ENCODE measurements at regions not wholly inside any gene's neighbourhood (a gene's known extent, or its start where the extent isn't known, plus 50 kb on each side); places are given as distances from the start of the nearest gene placed in this dataset.

DNA sequence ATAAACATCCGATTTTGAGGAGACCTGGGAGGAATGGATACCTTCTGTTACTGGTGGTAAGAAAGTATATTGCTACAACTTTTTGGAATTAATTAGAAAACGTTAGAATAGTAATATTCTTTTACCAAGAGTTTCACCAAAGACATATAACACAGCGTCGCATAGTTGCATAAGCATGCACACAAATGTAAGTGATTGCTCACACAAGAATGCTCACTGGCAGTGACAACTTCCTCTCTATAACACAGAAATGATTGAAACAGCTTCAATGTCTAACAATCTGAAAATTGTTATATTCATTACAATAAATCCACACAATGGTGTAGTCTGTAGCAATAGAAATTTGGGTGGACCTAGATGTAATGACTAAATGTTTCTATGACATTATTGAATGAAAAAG is 998.6 kb downstream of the TTLL7 start:
- TF ChIP-seq, protein P1, sequence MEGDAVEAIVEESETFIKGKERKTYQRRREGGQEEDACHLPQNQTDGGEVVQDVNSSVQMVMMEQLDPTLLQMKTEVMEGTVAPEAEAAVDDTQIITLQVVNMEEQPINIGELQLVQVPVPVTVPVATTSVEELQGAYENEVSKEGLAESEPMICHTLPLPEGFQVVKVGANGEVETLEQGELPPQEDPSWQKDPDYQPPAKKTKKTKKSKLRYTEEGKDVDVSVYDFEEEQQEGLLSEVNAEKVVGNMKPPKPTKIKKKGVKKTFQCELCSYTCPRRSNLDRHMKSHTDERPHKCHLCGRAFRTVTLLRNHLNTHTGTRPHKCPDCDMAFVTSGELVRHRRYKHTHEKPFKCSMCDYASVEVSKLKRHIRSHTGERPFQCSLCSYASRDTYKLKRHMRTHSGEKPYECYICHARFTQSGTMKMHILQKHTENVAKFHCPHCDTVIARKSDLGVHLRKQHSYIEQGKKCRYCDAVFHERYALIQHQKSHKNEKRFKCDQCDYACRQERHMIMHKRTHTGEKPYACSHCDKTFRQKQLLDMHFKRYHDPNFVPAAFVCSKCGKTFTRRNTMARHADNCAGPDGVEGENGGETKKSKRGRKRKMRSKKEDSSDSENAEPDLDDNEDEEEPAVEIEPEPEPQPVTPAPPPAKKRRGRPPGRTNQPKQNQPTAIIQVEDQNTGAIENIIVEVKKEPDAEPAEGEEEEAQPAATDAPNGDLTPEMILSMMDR (IDR thresholded peaks at IDR 0.05), result no peak
- no peak for TF ChIP-seq POLR2A (IDR thresholded peaks at IDR 0.05)
